ENCODE measurements at regions not wholly inside any gene's neighbourhood (a gene's known extent, or its start where the extent isn't known, plus 50 kb on each side); places are given as distances from the start of the nearest gene placed in this dataset.
A peak's percentile ranks its signal among the peaks of the same experiment; 100 is the strongest.

GRCh38 chr5:93313672-93314071 is 267.3 kb downstream of the NR2F1-AS1 start:
- DNase-seq = no peak

- DNase-seq = no peak
These were observed 269.1 kb downstream of the NR2F1-AS1 start for GRCh38 chr5:93311881-93312280.

- DNase-seq = no peak
These were observed 273.5 kb downstream of the NR2F1-AS1 start for GRCh38 chr5:93307557-93307956.

- DNase-seq = no peak
These were observed 275.0 kb downstream of the NR2F1-AS1 start for GRCh38 chr5:93305984-93306383.

GRCh38 chr5:93304456-93305250 is 276.4 kb downstream of the NR2F1-AS1 start:
- no peak for DNase-seq

- no peak for DNase-seq
These were observed 277.7 kb downstream of the NR2F1-AS1 start for GRCh38 chr5:93303291-93303691.

GRCh38 chr5:93302711-93303110 is 278.3 kb downstream of the NR2F1-AS1 start:
- DNase-seq = no peak

- DNase-seq = no peak
These were observed 280.1 kb downstream of the NR2F1-AS1 start for GRCh38 chr5:93300945-93301344.

GRCh38 chr5:93300309-93300923 is 280.6 kb downstream of the NR2F1-AS1 start:
- no peak for DNase-seq

GRCh38 chr5:93299681-93300308 is 281.2 kb downstream of the NR2F1-AS1 start:
- peak; percentile 38 for DNase-seq

- DNase-seq = no peak
These were observed 283.9 kb downstream of the NR2F1-AS1 start for GRCh38 chr5:93297116-93297515.

GRCh38 chr5:93296338-93296737 is 284.7 kb downstream of the NR2F1-AS1 start:
- DNase-seq = no peak

- no peak for DNase-seq
These were observed 286.0 kb downstream of the NR2F1-AS1 start for GRCh38 chr5:93294996-93295395.

GRCh38 chr5:93294199-93294598 is 286.8 kb downstream of the NR2F1-AS1 start:
- DNase-seq = no peak

- no peak for DNase-seq
These were observed 291.1 kb downstream of the NR2F1-AS1 start for GRCh38 chr5:93289942-93290341.

- no peak for DNase-seq
These were observed 295.6 kb downstream of the NR2F1-AS1 start for GRCh38 chr5:93285461-93285860.

- no peak for DNase-seq
These were observed 298.8 kb downstream of the NR2F1-AS1 start for GRCh38 chr5:93281980-93282772.

GRCh38 chr5:93280518-93280917 is 300.5 kb downstream of the NR2F1-AS1 start:
- no peak for DNase-seq

- DNase-seq = no peak
These were observed 301.6 kb downstream of the NR2F1-AS1 start for GRCh38 chr5:93279296-93279963.

GRCh38 chr5:93278896-93279295 is 302.1 kb downstream of the NR2F1-AS1 start:
- DNase-seq = no peak

- DNase-seq = no peak
These were observed 304.0 kb downstream of the NR2F1-AS1 start for GRCh38 chr5:93277051-93277450.

- no peak for DNase-seq
These were observed 305.6 kb downstream of the NR2F1-AS1 start for GRCh38 chr5:93275376-93275775.

- no peak for DNase-seq
These were observed 306.7 kb downstream of the NR2F1-AS1 start for GRCh38 chr5:93274291-93274690.
